ENCODE measurements at regions not wholly inside any gene's neighbourhood (a gene's known extent, or its start where the extent isn't known, plus 50 kb on each side); places are given as distances from the start of the nearest gene placed in this dataset.

GRCh38 chr5:23033864-23034263 lies 180.7 kb upstream of the CDH12 start:
- Mint-ChIP-seq H3K4me1 (peaks cover 10% of the 10 kb centered on the region), H3K4me3 (no peak overlapping the region), H3K27ac (no peak overlapping the region), H3K27me3 (no peaks in the 10 kb centered on the region), H3K9me3 (ENCODE audit: insufficient read depth) (no peaks in the 10 kb centered on the region)
- no peaks in the 10 kb centered on the region for H3K4me1 ChIP-seq (ENCODE audit: control insufficient read depth in 2 of 2, insufficient read depth in 2 of 2, low read length in 2 of 2)
- H2AFZ ChIP-seq (ENCODE audit: insufficient read depth, low read depth, low read length, poor library complexity, severe bottlenecking), result no peak overlapping the region
- H3K27me3 ChIP-seq (replicated peaks in 1 of 4; ENCODE audit: control extremely low read depth in 1 of 4, control insufficient read depth in 3 of 4, insufficient read depth in 4 of 4, low read length in 3 of 4), result no peaks in the 10 kb centered on the region
- no peaks in the 10 kb centered on the region for H4K20me1 ChIP-seq (ENCODE audit: control insufficient read depth, insufficient read depth, low read length, poor library complexity, severe bottlenecking)
- TF ChIP-seq CTCF (IDR thresholded peaks at IDR 0.05) (no peak), EZH2 (IDR thresholded peaks at IDR 0.05; ENCODE audit: borderline replicate concordance, insufficient read depth, low read depth, low read length, poor library complexity, severe bottlenecking) (no peak)
- ATAC-seq (ENCODE audit: low read depth), result no peak
- intact Hi-C loops (cut with micrococcal nuclease), result no loop called here
- H3K79me2 ChIP-seq (ENCODE audit: control insufficient read depth, insufficient read depth, low read length), result no peaks in the 10 kb centered on the region
- no peaks in the 10 kb centered on the region for H3K36me3 ChIP-seq (replicated peaks in 1 of 2; ENCODE audit: control extremely low read depth in 1 of 2, control insufficient read depth in 1 of 2, extremely low read depth in 1 of 2, insufficient read depth in 2 of 2, low read length in 1 of 2)
- 100% methylated on average over 1 of the region's 1 CpG for WGBS (ENCODE audit: insufficient coverage)
- no peak overlapping the region for H3K4me3 ChIP-seq (ENCODE audit: control extremely low read depth in 1 of 5, extremely low read depth in 1 of 5, insufficient read depth in 1 of 5, low read depth in 2 of 5, low read length in 4 of 5)
- DNase-seq, result no peak
- H3K4me2 ChIP-seq (replicated peaks; ENCODE audit: low read depth, low read length, poor library complexity, severe bottlenecking), result no peak overlapping the region
- peaks cover 0 to 8% (median 0%) of the 10 kb centered on the region in 3 donors for H3K9me3 ChIP-seq (ENCODE audit: control extremely low read depth in 1 of 3, control insufficient read depth in 2 of 3, insufficient read depth in 1 of 3, low read length in 2 of 3)
- POLR2A ChIA-PET, result no interaction called here
- CTCF ChIA-PET, result interaction anchor here (0.8 kb wide), 1 partner anchor 21 kb away, joined by 3 read pairs; no protein-coding TSS in a partner anchor
- no peak overlapping the region for H3K27ac ChIP-seq (ENCODE audit: low read length in 2 of 2)
- H3K9ac ChIP-seq (ENCODE audit: low read length), result no peak overlapping the region

- no peaks in the 10 kb centered on the region for H3K36me3 ChIP-seq (replicated peaks in 1 of 2; ENCODE audit: control extremely low read depth in 1 of 2, control insufficient read depth in 1 of 2, extremely low read depth in 1 of 2, insufficient read depth in 2 of 2, low read length in 1 of 2)
- no peaks in the 10 kb centered on the region for H3K27me3 ChIP-seq (replicated peaks in 1 of 4; ENCODE audit: control extremely low read depth in 1 of 4, control insufficient read depth in 3 of 4, insufficient read depth in 4 of 4, low read length in 3 of 4)
- H3K27ac ChIP-seq (ENCODE audit: low read length in 2 of 2), result no peak overlapping the region
- H3K4me3 ChIP-seq (ENCODE audit: control extremely low read depth in 1 of 5, extremely low read depth in 1 of 5, insufficient read depth in 1 of 5, low read depth in 2 of 5, low read length in 4 of 5), result no peak overlapping the region
- no peaks in the 10 kb centered on the region for H4K20me1 ChIP-seq (ENCODE audit: control insufficient read depth, insufficient read depth, low read length, poor library complexity, severe bottlenecking)
- H3K9ac ChIP-seq (ENCODE audit: low read length), result no peak overlapping the region
- H3K9me3 ChIP-seq (ENCODE audit: control extremely low read depth in 1 of 3, control insufficient read depth in 2 of 3, insufficient read depth in 1 of 3, low read length in 2 of 3), result peaks cover 0 to 2% (median 0%) of the 10 kb centered on the region in 3 donors
- POLR2A ChIA-PET, result no interaction called here
- H3K27ac Mint-ChIP-seq, result no peak overlapping the region
- H3K4me2 ChIP-seq (replicated peaks; ENCODE audit: low read depth, low read length, poor library complexity, severe bottlenecking), result no peak overlapping the region
- H3K9me3 Mint-ChIP-seq (ENCODE audit: insufficient read depth), result no peaks in the 10 kb centered on the region
- no peaks in the 10 kb centered on the region for H3K4me1 ChIP-seq (ENCODE audit: control insufficient read depth in 2 of 2, insufficient read depth in 2 of 2, low read length in 2 of 2)
- DNase-seq (no peak), ATAC-seq (ENCODE audit: low read depth) (no peak)
- CTCF ChIA-PET, result no interaction called here
- intact Hi-C loops (cut with micrococcal nuclease), result no loop called here
- peaks cover 2% of the 10 kb centered on the region for H3K4me1 Mint-ChIP-seq
- no peaks in the 10 kb centered on the region for H3K27me3 Mint-ChIP-seq
- no peak for TF ChIP-seq EZH2 (IDR thresholded peaks at IDR 0.05; ENCODE audit: borderline replicate concordance, insufficient read depth, low read depth, low read length, poor library complexity, severe bottlenecking)
- TF ChIP-seq CTCF (IDR thresholded peaks at IDR 0.05), result no peak
- no peaks in the 10 kb centered on the region for H3K79me2 ChIP-seq (ENCODE audit: control insufficient read depth, insufficient read depth, low read length)
- no peak overlapping the region for H2AFZ ChIP-seq (ENCODE audit: insufficient read depth, low read depth, low read length, poor library complexity, severe bottlenecking)
- no peak overlapping the region for H3K4me3 Mint-ChIP-seq
Measured at GRCh38 chr5:23029290-23029689, 176.1 kb upstream of the CDH12 start.
